Panc1 (cell line): ENCODE measurements at regions not wholly inside any gene's neighbourhood (a gene's known extent, or its start where the extent isn't known, plus 50 kb on each side); places are given as distances from the start of the nearest gene placed in this dataset.

Experiments
- ATAC-seq: fragments of 200-7000 bp; cut with Tn5 transposase; 2 replicates; pipeline ENCODE4 v1.9.1; 2020; ENCODE audit warnings: mild to moderate bottlenecking, moderate library complexity
- BruUV-seq: library from RNA; stranded (reverse); fragments of 400-500 nt; replicated peaks from 2 replicates; lab custom pipeline; 2021; lab: Mats Ljungman, UMichigan
- CTCF ChIA-PET: fragments of 300-600 bp; sonication (Branson Sonifier 250); formaldehyde crosslinking; loops from one replicate; lab custom pipeline; 2022; ENCODE audit warnings: antibody characterized with exemption; lab: Charles Lee
- POLR2A ChIA-PET: fragments of 300-600 bp; sonication (Branson Sonifier 250); formaldehyde crosslinking; loops from one replicate; lab custom pipeline; 2022; ENCODE audit warnings: antibody characterized with exemption; lab: Charles Lee
- DNase-seq: peaks from one replicate; pipeline ENCODE4 v3.0.0-alpha.2; 2010; ENCODE audit warnings: low read depth, low spot score
- H3K27ac ChIP-seq: 2 replicates; pipeline ENCODE4 v1.5.1; 2011; ENCODE audit warnings: mild to moderate bottlenecking, low read length, inconsistent platforms
- H3K27me3 ChIP-seq: fragments of 200-500 bp; sonication (Bioruptor generic); 2 replicates; pipeline ENCODE4 v1.6.0; 2014; ENCODE audit warnings: low read length, inconsistent platforms; ENCODE audit not compliant: control insufficient read depth, insufficient read depth
- H3K36me3 ChIP-seq: fragments of 200-500 bp; sonication (Bioruptor generic); 2 replicates; pipeline ENCODE4 v1.5.1; 2014; ENCODE audit warnings: inconsistent platforms, mild to moderate bottlenecking, low read length, moderate library complexity; ENCODE audit not compliant: control insufficient read depth, insufficient read depth
- H3K4me1 ChIP-seq: 2 replicates; pipeline ENCODE4 v1.5.1; 2011; ENCODE audit warnings: inconsistent platforms, mild to moderate bottlenecking, low read length, moderate library complexity; ENCODE audit not compliant: control insufficient read depth, insufficient read depth
- H3K4me3 ChIP-seq, 2 experiments: 2 replicates each; pipeline ENCODE4 v1.5.1; 2011 to 2012; ENCODE audit warnings: low read depth in 2 of 2, low read length in 2 of 2, mild to moderate bottlenecking in 2 of 2, inconsistent platforms in 1 of 2, moderate library complexity in 1 of 2
- H3K9me3 ChIP-seq: fragments of 200-500 bp; sonication (Bioruptor generic); 2 replicates; pipeline ENCODE4 v1.5.1; 2014; ENCODE audit warnings: low read depth, mild to moderate bottlenecking, inconsistent platforms, low read length, moderate library complexity; ENCODE audit not compliant: control insufficient read depth, insufficient read depth
- POLR2AphosphoS5 ChIP-seq: IDR thresholded peaks from 2 replicates; pipeline ENCODE4 v1.6.1; 2012; ENCODE audit warnings: mild to moderate bottlenecking, low read depth, low read length, moderate library complexity
- SIN3A ChIP-seq: IDR thresholded peaks from 2 replicates; pipeline ENCODE4 v1.6.1; 2012; ENCODE audit warnings: low read depth, mild to moderate bottlenecking, low read length, moderate library complexity, borderline replicate concordance; ENCODE audit not compliant: insufficient read depth
- TCF7L2 ChIP-seq: IDR thresholded peaks from 2 replicates; pipeline ENCODE4 v1.6.1; 2011; ENCODE audit warnings: mild to moderate bottlenecking, low read depth, low read length, inconsistent platforms
- in situ Hi-C: cut with HindIII; loops from 2 replicates; pipeline ENCODE4 v1.10.0; 2016; ENCODE audit warnings: low sequenced_read_pairs, low pct_unique_long_range_greater_than_20kb
- intact Hi-C: fragments of 100-400 bp; cut with micrococcal nuclease; formaldehyde crosslinking; loops from one replicate; pipeline ENCODE4 v1.10.0; 2022; ENCODE audit not compliant: unreplicated experiment
- TF ChIP-seq, protein P1 (sequence below): fragments of 450-650 bp; IDR thresholded peaks from 2 replicates; pipeline ENCODE4 v1.5.1; 2017; ENCODE audit warnings: mild to moderate bottlenecking
- TF ChIP-seq, protein P2 (sequence below), 2 experiments: IDR thresholded peaks; 2 replicates each; pipeline ENCODE4 v1.6.1; 2011 to 2012; ENCODE audit warnings: low read depth in 2 of 2, control low read depth in 1 of 2, low read length in 1 of 2, mild to moderate bottlenecking in 1 of 2, moderate library complexity in 1 of 2; ENCODE audit not compliant: insufficient read depth in 1 of 2

DNA sequence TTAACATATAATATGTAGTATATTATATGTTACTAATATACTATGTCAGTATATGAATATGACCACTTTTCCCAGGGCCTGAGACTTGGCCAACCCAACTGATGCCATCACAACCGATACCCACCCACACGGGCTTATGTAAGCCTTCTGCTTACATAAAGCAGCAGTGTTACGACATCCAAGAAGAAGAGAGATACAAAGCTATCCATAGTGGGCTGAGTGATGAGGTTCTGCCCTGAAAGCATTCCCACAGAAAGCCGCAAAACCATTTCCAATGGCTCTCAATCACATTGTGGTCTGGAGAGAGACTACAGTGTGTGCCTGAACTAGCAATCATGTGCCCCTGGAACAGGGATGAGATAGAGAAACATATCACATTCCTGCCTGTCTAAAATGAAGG, 177.9 kb downstream of the PLOD2 start:
- intact Hi-C loops: no loop called here
- no peaks in the 10 kb centered on the region for H3K36me3 ChIP-seq
- no peak for DNase-seq
- ChIA-PET CTCF (no interaction called here), POLR2A (no interaction called here)
- TF ChIP-seq, protein P1, sequence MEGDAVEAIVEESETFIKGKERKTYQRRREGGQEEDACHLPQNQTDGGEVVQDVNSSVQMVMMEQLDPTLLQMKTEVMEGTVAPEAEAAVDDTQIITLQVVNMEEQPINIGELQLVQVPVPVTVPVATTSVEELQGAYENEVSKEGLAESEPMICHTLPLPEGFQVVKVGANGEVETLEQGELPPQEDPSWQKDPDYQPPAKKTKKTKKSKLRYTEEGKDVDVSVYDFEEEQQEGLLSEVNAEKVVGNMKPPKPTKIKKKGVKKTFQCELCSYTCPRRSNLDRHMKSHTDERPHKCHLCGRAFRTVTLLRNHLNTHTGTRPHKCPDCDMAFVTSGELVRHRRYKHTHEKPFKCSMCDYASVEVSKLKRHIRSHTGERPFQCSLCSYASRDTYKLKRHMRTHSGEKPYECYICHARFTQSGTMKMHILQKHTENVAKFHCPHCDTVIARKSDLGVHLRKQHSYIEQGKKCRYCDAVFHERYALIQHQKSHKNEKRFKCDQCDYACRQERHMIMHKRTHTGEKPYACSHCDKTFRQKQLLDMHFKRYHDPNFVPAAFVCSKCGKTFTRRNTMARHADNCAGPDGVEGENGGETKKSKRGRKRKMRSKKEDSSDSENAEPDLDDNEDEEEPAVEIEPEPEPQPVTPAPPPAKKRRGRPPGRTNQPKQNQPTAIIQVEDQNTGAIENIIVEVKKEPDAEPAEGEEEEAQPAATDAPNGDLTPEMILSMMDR: no peak
- no peak for TF ChIP-seq TCF7L2
- no peak for TF ChIP-seq POLR2AphosphoS5
- TF ChIP-seq SIN3A: no peak
- TF ChIP-seq, protein P2, sequence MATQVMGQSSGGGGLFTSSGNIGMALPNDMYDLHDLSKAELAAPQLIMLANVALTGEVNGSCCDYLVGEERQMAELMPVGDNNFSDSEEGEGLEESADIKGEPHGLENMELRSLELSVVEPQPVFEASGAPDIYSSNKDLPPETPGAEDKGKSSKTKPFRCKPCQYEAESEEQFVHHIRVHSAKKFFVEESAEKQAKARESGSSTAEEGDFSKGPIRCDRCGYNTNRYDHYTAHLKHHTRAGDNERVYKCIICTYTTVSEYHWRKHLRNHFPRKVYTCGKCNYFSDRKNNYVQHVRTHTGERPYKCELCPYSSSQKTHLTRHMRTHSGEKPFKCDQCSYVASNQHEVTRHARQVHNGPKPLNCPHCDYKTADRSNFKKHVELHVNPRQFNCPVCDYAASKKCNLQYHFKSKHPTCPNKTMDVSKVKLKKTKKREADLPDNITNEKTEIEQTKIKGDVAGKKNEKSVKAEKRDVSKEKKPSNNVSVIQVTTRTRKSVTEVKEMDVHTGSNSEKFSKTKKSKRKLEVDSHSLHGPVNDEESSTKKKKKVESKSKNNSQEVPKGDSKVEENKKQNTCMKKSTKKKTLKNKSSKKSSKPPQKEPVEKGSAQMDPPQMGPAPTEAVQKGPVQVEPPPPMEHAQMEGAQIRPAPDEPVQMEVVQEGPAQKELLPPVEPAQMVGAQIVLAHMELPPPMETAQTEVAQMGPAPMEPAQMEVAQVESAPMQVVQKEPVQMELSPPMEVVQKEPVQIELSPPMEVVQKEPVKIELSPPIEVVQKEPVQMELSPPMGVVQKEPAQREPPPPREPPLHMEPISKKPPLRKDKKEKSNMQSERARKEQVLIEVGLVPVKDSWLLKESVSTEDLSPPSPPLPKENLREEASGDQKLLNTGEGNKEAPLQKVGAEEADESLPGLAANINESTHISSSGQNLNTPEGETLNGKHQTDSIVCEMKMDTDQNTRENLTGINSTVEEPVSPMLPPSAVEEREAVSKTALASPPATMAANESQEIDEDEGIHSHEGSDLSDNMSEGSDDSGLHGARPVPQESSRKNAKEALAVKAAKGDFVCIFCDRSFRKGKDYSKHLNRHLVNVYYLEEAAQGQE (IDR thresholded peaks at IDR 0.05; ENCODE audit: insufficient read depth in 1 of 2, low read depth in 2 of 2, low read length in 1 of 2): no peak
- no peak overlapping the region for H3K4me3 ChIP-seq
- no peak for ATAC-seq
- in situ Hi-C loops: no loop called here
- no TSS peak for BruUV-seq
- H3K27me3 ChIP-seq: no peaks in the 10 kb centered on the region
- H3K9me3 ChIP-seq: no peaks in the 10 kb centered on the region; the same call in 1 of the 2 replicates
- H3K27ac ChIP-seq: no peak overlapping the region
- no peaks in the 10 kb centered on the region for H3K4me1 ChIP-seq
